Heart right ventricle (tissue), 16 donors: ENCODE measurements at regions not wholly inside any gene's neighbourhood (a gene's known extent, or its start where the extent isn't known, plus 50 kb on each side); places are given as distances from the start of the nearest gene placed in this dataset.

Experiments used
- ATAC-seq, 8 donors: fragments of 200-7000 bp; cut with Tn5 transposase; one replicate each; pipeline ENCODE4 v1.9.1; 2020; ENCODE audit warnings: mild to moderate bottlenecking in 8 of 8, moderate library complexity in 8 of 8, moderate number of reproducible peaks in 1 of 8
- DNase-seq, 2 donors: peaks; one replicate each; pipeline ENCODE4 v3.0.0-alpha.2; 2020
- H3K27ac ChIP-seq, 10 donors: fragments of 200-600 bp; sonication (generic) in 2 of 10; one replicate each; pipeline versions ENCODE4 v1.5.0 to v1.8.0; 2020 to 2022; ENCODE audit warnings: mild to moderate bottlenecking in 3 of 10
- H3K27me3 ChIP-seq, 7 donors: fragments of 200-600 bp; one replicate each; pipeline ENCODE4 v1.8.0; 2021 to 2022; ENCODE audit warnings: mild to moderate bottlenecking in 2 of 7
- H3K36me3 ChIP-seq, 9 donors: fragments of 200-600 bp; sonication (generic) in 1 of 9; one replicate each; pipeline versions ENCODE4 v1.5.0 to v1.8.0; 2020 to 2022; ENCODE audit warnings: mild to moderate bottlenecking in 2 of 9
- H3K4me1 ChIP-seq, 9 donors: fragments of 200-600 bp; sonication (generic) in 1 of 9; one replicate each; pipeline versions ENCODE4 v1.5.0 to v1.8.0; 2020 to 2022; ENCODE audit warnings: mild to moderate bottlenecking in 4 of 9
- H3K4me3 ChIP-seq, 10 donors: fragments of 200-600 bp; sonication (generic) in 2 of 10; one replicate each; pipeline versions ENCODE4 v1.5.0 to v1.8.0; 2020 to 2022; ENCODE audit warnings: mild to moderate bottlenecking in 7 of 10, moderate library complexity in 2 of 10
- H3K9me3 ChIP-seq, 11 donors: fragments of 200-600 bp in 10 of 11; sonication (generic) in 2 of 11; one replicate each; pipeline versions ENCODE4 v1.5.0 to v1.8.0; 2013 to 2022; ENCODE audit warnings: mild to moderate bottlenecking in 2 of 11, control low read depth in 1 of 11, moderate library complexity in 1 of 11
- WGBS, 2 donors: extraction: QIAGEN DNeasy Blood & Tissue Kit; methylation state at CpG; one replicate each; pipeline ENCODE4 v1.1.7; 2013; ENCODE audit warnings: inconsistent platforms in 1 of 2; 5-methylcytosine and 5-hydroxymethylcytosine counted together
- intact Hi-C, 10 donors: fragments of 100-400 bp; cut with DNase I; formaldehyde crosslinking; loops; one replicate each; pipeline versions ENCODE4 v1.11.1 to v1.14.2; 2022
- TF ChIP-seq, protein P1 (sequence below), 9 donors: fragments of 200-600 bp; sonication (generic) in 2 of 9; IDR thresholded peaks; one replicate each; pipeline versions ENCODE4 v1.5.0 to v1.8.0; 2021 to 2022; ENCODE audit warnings: antibody characterized with exemption in 9 of 9, mild to moderate bottlenecking in 5 of 9, moderate library complexity in 1 of 9
- donor health status: Arrhythmogenic right ventricular cardiomyopathy.
- donor health status: ischemic (EF 13 %, LVEDD 7.1; RV severe dilation, severe dysfunction).
- donor health status: healthy with polysubstance abuse.
- donor health status: DM: no; HTN: yes; CAD: no.
- donor health status: DM: no; HTN: no; CAD: no.
- donor health status: ischemic (EF 25% LVEDD 6.9; RV normal size, moderate dysfunction).
- donor health status: ischemic (EF 25% LVEDD 5.7; RV mildly dilated, moderate dysfunction).
- donor health status: healthy.
- donor health status: DM: yes; HTN: yes; CAD: no.
- donor health status: Ischemic cardiomyopathy.
- donor health status: ischemic (EF 35%, LVEDD 5.7; RV mildly dilated, moderate dysfunction).
- donor health status: nonischemic (EF 11% LVEDD 7.7; RV severe dilation, severe dysfunction).
- donor health status: DM: yes; HTN: yes; CAD: no.
- donor health status: PGD.
- donor health status: ischemic (EF 29% LVEDD 5.4; RV normal size, mild dysfunction).
- donor health status: nonischemic (EF 23%, LVEDD 6.1; RV moderate dilation, normal function).

- WGBS, 2 donors, result 85 to 86% methylated on average over 2 of the region's 2 CpGs
- H3K4me3 ChIP-seq, result no peak overlapping the region
- TF ChIP-seq, protein P1, sequence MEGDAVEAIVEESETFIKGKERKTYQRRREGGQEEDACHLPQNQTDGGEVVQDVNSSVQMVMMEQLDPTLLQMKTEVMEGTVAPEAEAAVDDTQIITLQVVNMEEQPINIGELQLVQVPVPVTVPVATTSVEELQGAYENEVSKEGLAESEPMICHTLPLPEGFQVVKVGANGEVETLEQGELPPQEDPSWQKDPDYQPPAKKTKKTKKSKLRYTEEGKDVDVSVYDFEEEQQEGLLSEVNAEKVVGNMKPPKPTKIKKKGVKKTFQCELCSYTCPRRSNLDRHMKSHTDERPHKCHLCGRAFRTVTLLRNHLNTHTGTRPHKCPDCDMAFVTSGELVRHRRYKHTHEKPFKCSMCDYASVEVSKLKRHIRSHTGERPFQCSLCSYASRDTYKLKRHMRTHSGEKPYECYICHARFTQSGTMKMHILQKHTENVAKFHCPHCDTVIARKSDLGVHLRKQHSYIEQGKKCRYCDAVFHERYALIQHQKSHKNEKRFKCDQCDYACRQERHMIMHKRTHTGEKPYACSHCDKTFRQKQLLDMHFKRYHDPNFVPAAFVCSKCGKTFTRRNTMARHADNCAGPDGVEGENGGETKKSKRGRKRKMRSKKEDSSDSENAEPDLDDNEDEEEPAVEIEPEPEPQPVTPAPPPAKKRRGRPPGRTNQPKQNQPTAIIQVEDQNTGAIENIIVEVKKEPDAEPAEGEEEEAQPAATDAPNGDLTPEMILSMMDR (IDR thresholded peaks at IDR 0.05), result no peak
- peaks cover 0 to 23% (median 10%) of the 10 kb centered on the region in 11 donors for H3K9me3 ChIP-seq
- H3K4me1 ChIP-seq, result no peaks in the 10 kb centered on the region
- no peak overlapping the region for H3K27ac ChIP-seq
- no peaks in the 10 kb centered on the region for H3K27me3 ChIP-seq
- H3K36me3 ChIP-seq, result no peaks in the 10 kb centered on the region
- no peak for DNase-seq
- intact Hi-C loops, result no loop called here
- ATAC-seq, result no peak
These were observed 589.5 kb downstream of the IRX1 start for GRCh38 chr5:4185127-4185526.

GRCh38 chr5:4188704-4189103 is 593.1 kb downstream of the IRX1 start:
- TF ChIP-seq, protein P1 (IDR thresholded peaks at IDR 0.05), result no peak
- ATAC-seq, result peak in 1 of 8 donors; percentile 20
- intact Hi-C loops, result no loop called here
- no peak overlapping the region for H3K4me3 ChIP-seq
- H3K27ac ChIP-seq, result no peak overlapping the region
- WGBS, 2 donors, result 81 to 87% methylated on average over 4 of the region's 4 CpGs
- DNase-seq, result no peak
- no peaks in the 10 kb centered on the region for H3K4me1 ChIP-seq
- H3K9me3 ChIP-seq, result peaks cover 0 to 19% (median 9%) of the 10 kb centered on the region in 11 donors
- no peaks in the 10 kb centered on the region for H3K36me3 ChIP-seq
- H3K27me3 ChIP-seq, result no peaks in the 10 kb centered on the region

DNA sequence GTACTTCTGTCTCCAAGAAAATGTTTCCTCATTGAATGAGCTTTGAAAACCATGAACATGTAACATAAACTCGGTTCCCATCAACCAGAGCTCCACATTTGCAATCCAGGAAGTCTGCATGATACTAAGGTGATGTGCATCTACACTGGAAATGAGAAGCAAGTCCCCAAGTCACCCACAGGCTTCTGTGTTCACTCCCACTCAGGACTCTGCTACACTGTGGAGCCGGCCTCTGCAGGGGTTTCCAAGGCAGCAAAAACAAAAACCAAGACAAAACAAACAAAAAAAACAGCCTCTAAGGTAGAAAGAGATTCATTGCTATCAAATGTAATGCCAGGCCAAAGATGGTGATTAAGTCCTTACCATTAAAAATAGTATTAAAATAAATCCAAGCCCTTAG is 593.7 kb downstream of the IRX1 start:
- Histone ChIP-seq H3K27me3 (no peaks in the 10 kb centered on the region), H3K36me3 (no peaks in the 10 kb centered on the region), H3K9me3 (peaks cover 0 to 13% (median 4%) of the 10 kb centered on the region in 11 donors), H3K27ac (no peak overlapping the region), H3K4me3 (no peak overlapping the region), H3K4me1 (no peaks in the 10 kb centered on the region)
- WGBS, 2 donors, result 47 to 53% methylated on average over 2 of the region's 2 CpGs
- intact Hi-C loops, result no loop called here
- DNase-seq (no peak), ATAC-seq (no peak)
- TF ChIP-seq, protein P1 (IDR thresholded peaks at IDR 0.05), result no peak

DNA sequence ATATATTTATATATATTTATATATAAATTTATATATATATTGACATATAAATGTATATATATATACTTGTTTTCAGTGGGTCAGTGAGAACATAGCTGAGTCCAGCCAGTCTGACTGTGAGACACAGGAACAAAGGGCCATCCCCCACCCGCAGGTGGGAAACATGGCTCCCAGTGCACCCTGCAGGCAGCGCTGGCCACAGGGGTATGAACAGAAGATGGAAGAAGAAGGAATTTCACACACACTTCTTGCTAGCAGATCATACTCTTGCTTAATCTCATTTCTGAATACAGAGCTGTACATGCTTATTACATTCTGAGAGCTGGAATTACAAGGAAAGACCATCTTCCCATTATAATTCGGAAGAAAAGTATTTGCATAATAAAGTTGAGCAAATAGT is 595.4 kb downstream of the IRX1 start:
- Histone ChIP-seq H3K4me1 (no peaks in the 10 kb centered on the region), H3K4me3 (no peak overlapping the region), H3K27me3 (no peaks in the 10 kb centered on the region), H3K9me3 (no peaks in the 10 kb centered on the region), H3K27ac (no peak overlapping the region), H3K36me3 (no peaks in the 10 kb centered on the region)
- WGBS, 2 donors, result 92 to 93% methylated on average over 3 of the region's 3 CpGs
- DNase-seq (no peak), ATAC-seq (no peak)
- intact Hi-C loops, result no loop called here
- TF ChIP-seq, protein P1 (IDR thresholded peaks at IDR 0.05), result no peak
